HEK293 (cell line): ENCODE measurements at regions not wholly inside any gene's neighbourhood (a gene's known extent, or its start where the extent isn't known, plus 50 kb on each side); places are given as distances from the start of the nearest gene placed in this dataset.

Experiments
- CTCF ChIA-PET: fragments of 350-600 bp; formaldehyde crosslinking; extraction: SDS; loops from one replicate; lab custom pipeline; 2021; ENCODE audit warnings: antibody characterized with exemption; lab: Yijun Ruan, JAX
- POLR2A ChIA-PET: fragments of 300-600 bp; formaldehyde crosslinking; extraction: SDS; loops from one replicate; lab custom pipeline; 2020; ENCODE audit warnings: antibody characterized with exemption, inconsistent platforms; lab: Yijun Ruan, JAX
- H3K27ac ChIP-seq: fragments of 200-500 bp; sonication (Bioruptor generic); 2 replicates; pipeline ENCODE4 v1.5.1; 2014; ENCODE audit warnings: low read depth, low read length, control low read depth, inconsistent platforms; ENCODE audit errors: extremely low read depth
- H3K36me3 ChIP-seq, 2 experiments: fragments of 200-500 bp in 1 of 2; sonication (Bioruptor generic) in 1 of 2; 1 replicate in 1 of 2; 2 replicates in 1 of 2; pipeline ENCODE4 v1.5.1; 2014 to 2017; ENCODE audit warnings: inconsistent platforms in 2 of 2, low read length in 2 of 2; ENCODE audit not compliant: control insufficient read depth in 2 of 2, insufficient read depth in 1 of 2
- H3K4me1 ChIP-seq: fragments of 200-500 bp; sonication (Bioruptor generic); 2 replicates; pipeline ENCODE4 v1.5.1; 2014; ENCODE audit warnings: mild to moderate bottlenecking, low read length, inconsistent platforms; ENCODE audit not compliant: control insufficient read depth, insufficient read depth
- H3K4me3 ChIP-seq: 2 replicates; pipeline ENCODE4 v1.5.1; 2011; ENCODE audit warnings: low read depth, mild to moderate bottlenecking, control low read depth, low read length, moderate library complexity
- H3K9me3 ChIP-seq: fragments of 200-500 bp; sonication (Bioruptor generic); 2 replicates; pipeline ENCODE4 v1.5.1; 2014; ENCODE audit warnings: low read depth, low read length, inconsistent platforms; ENCODE audit not compliant: control insufficient read depth, insufficient read depth
- GLIS2 ChIP-seq: fragments of 450-650 bp; formaldehyde crosslinking; IDR thresholded peaks from 2 replicates; pipeline ENCODE4 v1.5.1; 2016; ENCODE audit warnings: missing biosample characterization, missing genetic modification characterization
- HIC1 ChIP-seq: fragments of 450-650 bp; formaldehyde crosslinking; IDR thresholded peaks from 2 replicates; pipeline ENCODE4 v1.5.1; 2016; ENCODE audit warnings: missing biosample characterization, missing genetic modification characterization
- KLF10 ChIP-seq: fragments of 450-650 bp; IDR thresholded peaks from 2 replicates; pipeline ENCODE4 v1.5.1; 2018; ENCODE audit warnings: missing biosample characterization, mild to moderate bottlenecking, missing genetic modification characterization
- RBAK ChIP-seq: fragments of 450-650 bp; formaldehyde crosslinking; IDR thresholded peaks from 2 replicates; pipeline ENCODE4 v1.5.1; 2016; ENCODE audit warnings: missing biosample characterization, missing genetic modification characterization
- SP2 ChIP-seq: fragments of 450-650 bp; formaldehyde crosslinking; IDR thresholded peaks from 2 replicates; pipeline ENCODE4 v1.5.1; 2016; ENCODE audit warnings: missing biosample characterization, missing genetic modification characterization
- SP7 ChIP-seq: fragments of 450-650 bp; formaldehyde crosslinking; IDR thresholded peaks from 2 replicates; pipeline ENCODE4 v1.5.1; 2016; ENCODE audit warnings: missing biosample characterization, missing genetic modification characterization
- WT1 ChIP-seq: fragments of 450-650 bp; formaldehyde crosslinking; IDR thresholded peaks from 2 replicates; pipeline ENCODE4 v1.5.1; 2016; ENCODE audit warnings: missing biosample characterization, missing genetic modification characterization
- YY1 ChIP-seq: fragments of 450-650 bp; formaldehyde crosslinking; IDR thresholded peaks from 2 replicates; pipeline ENCODE4 v1.5.1; 2018; ENCODE audit warnings: missing biosample characterization, missing genetic modification characterization
- ZFHX2 ChIP-seq: fragments of 450-650 bp; formaldehyde crosslinking; conservative IDR thresholded peaks from 2 replicates; pipeline ENCODE4 v1.5.1; 2016; ENCODE audit warnings: missing biosample characterization, missing genetic modification characterization
- ZNF133 ChIP-seq: fragments of 450-650 bp; formaldehyde crosslinking; IDR thresholded peaks from 2 replicates; pipeline ENCODE4 v1.5.1; 2016; ENCODE audit warnings: missing biosample characterization, missing genetic modification characterization
- ZNF169 ChIP-seq: fragments of 450-650 bp; formaldehyde crosslinking; IDR thresholded peaks from 2 replicates; pipeline ENCODE4 v1.5.1; 2016; ENCODE audit warnings: missing biosample characterization, missing genetic modification characterization
- ZNF214 ChIP-seq: fragments of 450-650 bp; formaldehyde crosslinking; IDR thresholded peaks from 2 replicates; pipeline ENCODE4 v1.5.1; 2017; ENCODE audit warnings: missing biosample characterization, mild to moderate bottlenecking, missing genetic modification characterization, borderline replicate concordance
- ZNF239 ChIP-seq: fragments of 450-650 bp; formaldehyde crosslinking; IDR thresholded peaks from 2 replicates; pipeline ENCODE4 v1.5.1; 2016; ENCODE audit warnings: missing biosample characterization, missing genetic modification characterization
- ZNF624 ChIP-seq: fragments of 450-650 bp; formaldehyde crosslinking; IDR thresholded peaks from 2 replicates; pipeline ENCODE4 v1.5.1; 2017; ENCODE audit warnings: missing biosample characterization, missing genetic modification characterization
- ZNF645 ChIP-seq: fragments of 450-650 bp; formaldehyde crosslinking; IDR thresholded peaks from 2 replicates; pipeline ENCODE4; 2016; ENCODE audit warnings: missing biosample characterization, missing genetic modification characterization
- ZNF777 ChIP-seq: fragments of 450-650 bp; formaldehyde crosslinking; IDR thresholded peaks from 2 replicates; pipeline ENCODE4 v1.5.1; 2017; ENCODE audit warnings: missing biosample characterization, missing genetic modification characterization, borderline replicate concordance
- ZNF785 ChIP-seq: fragments of 450-650 bp; formaldehyde crosslinking; IDR thresholded peaks from 2 replicates; pipeline ENCODE4 v1.5.1; 2016; ENCODE audit warnings: missing biosample characterization, missing genetic modification characterization
- TF ChIP-seq, protein P1 (sequence below): fragments of 450-650 bp; formaldehyde crosslinking; conservative IDR thresholded peaks from 2 replicates; pipeline ENCODE4 v1.5.1; 2016; ENCODE audit warnings: low read depth, missing biosample characterization, missing genetic modification characterization
- TF ChIP-seq, protein P2 (sequence below): fragments of 450-650 bp; IDR thresholded peaks from 2 replicates; pipeline ENCODE4 v1.5.1; 2018; ENCODE audit warnings: missing biosample characterization, mild to moderate bottlenecking, missing genetic modification characterization
- TF ChIP-seq, protein P3 (sequence below): fragments of 450-650 bp; formaldehyde crosslinking; IDR thresholded peaks from 2 replicates; pipeline ENCODE4 v1.5.1; 2016; ENCODE audit warnings: missing biosample characterization, missing genetic modification characterization

- TF ChIP-seq, protein P1, sequence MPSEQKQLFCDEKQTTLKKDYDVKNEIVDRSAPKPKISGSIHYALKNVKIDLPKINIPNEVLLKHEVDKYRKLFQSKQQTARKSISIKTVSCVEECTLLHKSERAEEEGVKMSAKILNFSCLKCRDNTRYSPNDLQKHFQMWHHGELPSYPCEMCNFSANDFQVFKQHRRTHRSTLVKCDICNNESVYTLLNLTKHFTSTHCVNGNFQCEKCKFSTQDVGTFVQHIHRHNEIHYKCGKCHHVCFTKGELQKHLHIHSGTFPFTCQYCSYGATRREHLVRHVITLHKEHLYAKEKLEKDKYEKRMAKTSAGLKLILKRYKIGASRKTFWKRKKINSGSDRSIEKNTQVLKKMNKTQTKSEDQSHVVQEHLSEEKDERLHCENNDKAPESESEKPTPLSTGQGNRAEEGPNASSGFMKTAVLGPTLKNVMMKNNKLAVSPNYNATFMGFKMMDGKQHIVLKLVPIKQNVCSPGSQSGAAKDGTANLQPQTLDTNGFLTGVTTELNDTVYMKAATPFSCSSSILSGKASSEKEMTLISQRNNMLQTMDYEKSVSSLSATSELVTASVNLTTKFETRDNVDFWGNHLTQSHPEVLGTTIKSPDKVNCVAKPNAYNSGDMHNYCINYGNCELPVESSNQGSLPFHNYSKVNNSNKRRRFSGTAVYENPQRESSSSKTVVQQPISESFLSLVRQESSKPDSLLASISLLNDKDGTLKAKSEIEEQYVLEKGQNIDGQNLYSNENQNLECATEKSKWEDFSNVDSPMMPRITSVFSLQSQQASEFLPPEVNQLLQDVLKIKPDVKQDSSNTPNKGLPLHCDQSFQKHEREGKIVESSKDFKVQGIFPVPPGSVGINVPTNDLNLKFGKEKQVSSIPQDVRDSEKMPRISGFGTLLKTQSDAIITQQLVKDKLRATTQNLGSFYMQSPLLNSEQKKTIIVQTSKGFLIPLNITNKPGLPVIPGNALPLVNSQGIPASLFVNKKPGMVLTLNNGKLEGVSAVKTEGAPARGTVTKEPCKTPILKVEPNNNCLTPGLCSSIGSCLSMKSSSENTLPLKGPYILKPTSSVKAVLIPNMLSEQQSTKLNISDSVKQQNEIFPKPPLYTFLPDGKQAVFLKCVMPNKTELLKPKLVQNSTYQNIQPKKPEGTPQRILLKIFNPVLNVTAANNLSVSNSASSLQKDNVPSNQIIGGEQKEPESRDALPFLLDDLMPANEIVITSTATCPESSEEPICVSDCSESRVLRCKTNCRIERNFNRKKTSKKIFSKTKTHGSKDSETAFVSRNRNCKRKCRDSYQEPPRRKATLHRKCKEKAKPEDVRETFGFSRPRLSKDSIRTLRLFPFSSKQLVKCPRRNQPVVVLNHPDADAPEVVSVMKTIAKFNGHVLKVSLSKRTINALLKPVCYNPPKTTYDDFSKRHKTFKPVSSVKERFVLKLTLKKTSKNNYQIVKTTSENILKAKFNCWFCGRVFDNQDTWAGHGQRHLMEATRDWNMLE (tag by site-specific recombination) = no peak
- TF ChIP-seq ZNF169 (tag by site-specific recombination) (no peak), SP7 (tag by site-specific recombination) (no peak), WT1 (no peak), ZNF214 (no peak)
- TF ChIP-seq, protein P2, sequence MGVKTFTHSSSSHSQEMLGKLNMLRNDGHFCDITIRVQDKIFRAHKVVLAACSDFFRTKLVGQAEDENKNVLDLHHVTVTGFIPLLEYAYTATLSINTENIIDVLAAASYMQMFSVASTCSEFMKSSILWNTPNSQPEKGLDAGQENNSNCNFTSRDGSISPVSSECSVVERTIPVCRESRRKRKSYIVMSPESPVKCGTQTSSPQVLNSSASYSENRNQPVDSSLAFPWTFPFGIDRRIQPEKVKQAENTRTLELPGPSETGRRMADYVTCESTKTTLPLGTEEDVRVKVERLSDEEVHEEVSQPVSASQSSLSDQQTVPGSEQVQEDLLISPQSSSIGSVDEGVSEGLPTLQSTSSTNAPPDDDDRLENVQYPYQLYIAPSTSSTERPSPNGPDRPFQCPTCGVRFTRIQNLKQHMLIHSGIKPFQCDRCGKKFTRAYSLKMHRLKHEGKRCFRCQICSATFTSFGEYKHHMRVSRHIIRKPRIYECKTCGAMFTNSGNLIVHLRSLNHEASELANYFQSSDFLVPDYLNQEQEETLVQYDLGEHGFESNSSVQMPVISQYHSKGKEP = no peak
- TF ChIP-seq, all 188 proteins: peak for 0
Measured at GRCh38 chr5:167479779-167480178, 811.7 kb upstream of the WWC1 start (continued).

- CTCF ChIA-PET = no interaction called here
- H3K9me3 ChIP-seq = no peaks in the 10 kb centered on the region
- H3K4me3 ChIP-seq = no peak overlapping the region
- no peaks in the 10 kb centered on the region for H3K4me1 ChIP-seq
- H3K27ac ChIP-seq = no peak overlapping the region
- no peaks in the 10 kb centered on the region for H3K36me3 ChIP-seq
- POLR2A ChIA-PET = no interaction called here
- no peak for TF ChIP-seq ZNF239
- TF ChIP-seq ZNF624 (tag by site-specific recombination) = no peak
- TF ChIP-seq YY1 (tag by site-specific recombination) = no peak
- no peak for TF ChIP-seq GLIS2 (tag by site-specific recombination)
- TF ChIP-seq ZNF133 (tag by site-specific recombination) = no peak
- TF ChIP-seq, protein P3, sequence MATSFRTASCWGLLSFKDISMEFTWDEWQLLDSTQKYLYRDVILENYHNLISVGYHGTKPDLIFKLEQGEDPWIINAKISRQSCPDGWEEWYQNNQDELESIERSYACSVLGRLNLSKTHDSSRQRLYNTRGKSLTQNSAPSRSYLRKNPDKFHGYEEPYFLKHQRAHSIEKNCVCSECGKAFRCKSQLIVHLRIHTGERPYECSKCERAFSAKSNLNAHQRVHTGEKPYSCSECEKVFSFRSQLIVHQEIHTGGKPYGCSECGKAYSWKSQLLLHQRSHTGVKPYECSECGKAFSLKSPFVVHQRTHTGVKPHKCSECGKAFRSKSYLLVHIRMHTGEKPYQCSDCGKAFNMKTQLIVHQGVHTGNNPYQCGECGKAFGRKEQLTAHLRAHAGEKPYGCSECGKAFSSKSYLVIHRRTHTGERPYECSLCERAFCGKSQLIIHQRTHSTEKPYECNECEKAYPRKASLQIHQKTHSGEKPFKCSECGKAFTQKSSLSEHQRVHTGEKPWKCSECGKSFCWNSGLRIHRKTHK (tag by site-specific recombination) = no peak
- TF ChIP-seq RBAK = no peak
- no peak for TF ChIP-seq ZFHX2
- TF ChIP-seq ZNF785 (tag by site-specific recombination) = no peak
- no peak for TF ChIP-seq HIC1 (tag by site-specific recombination)
- TF ChIP-seq KLF10 = no peak
- TF ChIP-seq ZNF645 (tag by site-specific recombination) = no peak
- TF ChIP-seq ZNF777 (tag by site-specific recombination) = no peak
- no peak for TF ChIP-seq SP2 (tag by site-specific recombination)
Measured at GRCh38 chr5:167481345-167481744, 810.1 kb upstream of the WWC1 start.
